Osteoblast (primary cell): ENCODE measurements at regions not wholly inside any gene's neighbourhood (a gene's known extent, or its start where the extent isn't known, plus 50 kb on each side); places are given as distances from the start of the nearest gene placed in this dataset.

Experiments used
- DNase-seq: peaks from one replicate; pipeline ENCODE4 v3.0.0; 2011; ENCODE audit warnings: low spot score, mixed read lengths; ENCODE audit not compliant: insufficient read length; ENCODE audit errors: missing footprints
- H2AFZ ChIP-seq: 2 replicates; pipeline ENCODE4 v1.6.0; 2011; ENCODE audit warnings: mild to moderate bottlenecking, low read length
- H3K27ac ChIP-seq: 2 replicates; pipeline ENCODE4 v1.5.1; 2011; ENCODE audit warnings: mild to moderate bottlenecking, low read depth, low read length, moderate library complexity
- H3K27me3 ChIP-seq: 2 replicates; pipeline ENCODE4 v1.6.0; 2012; ENCODE audit warnings: mild to moderate bottlenecking, control low read depth, inconsistent platforms, low read length, moderate library complexity; ENCODE audit not compliant: insufficient read depth
- H3K36me3 ChIP-seq: 2 replicates; pipeline ENCODE4 v1.5.1; 2011; ENCODE audit warnings: mild to moderate bottlenecking, low read length, control low read depth, moderate library complexity; ENCODE audit not compliant: insufficient read depth
- H3K4me1 ChIP-seq: 2 replicates; pipeline ENCODE4 v1.5.1; 2011; ENCODE audit warnings: mild to moderate bottlenecking, low read length, control low read depth, moderate library complexity; ENCODE audit not compliant: insufficient read depth
- H3K4me2 ChIP-seq: 2 replicates; pipeline ENCODE4 v1.6.0; 2011; ENCODE audit warnings: mild to moderate bottlenecking, low read length; ENCODE audit not compliant: insufficient read depth
- H3K4me3 ChIP-seq: fragments of 200-600 bp; sonication (generic); 3 replicates; pipeline ENCODE4 v1.5.1; 2012; ENCODE audit warnings: mild to moderate bottlenecking, low read length, inconsistent platforms; ENCODE audit not compliant: insufficient read depth
- H3K79me2 ChIP-seq: 2 replicates; pipeline ENCODE4 v1.6.0; 2012; ENCODE audit warnings: mild to moderate bottlenecking, low read length, control low read depth, inconsistent platforms; ENCODE audit not compliant: insufficient read depth
- H3K9me3 ChIP-seq: 2 replicates; pipeline ENCODE4 v1.5.1; 2011; ENCODE audit warnings: low read depth, low read length, control low read depth
- H4K20me1 ChIP-seq: 2 replicates; pipeline ENCODE4 v1.6.0; 2012; ENCODE audit warnings: mild to moderate bottlenecking, low read length, control low read depth; ENCODE audit not compliant: insufficient read depth
- TF ChIP-seq, protein P1 (sequence below): IDR thresholded peaks from 2 replicates; pipeline ENCODE4 v1.5.1; 2011; ENCODE audit warnings: mild to moderate bottlenecking, low read depth, low read length, moderate library complexity; ENCODE audit errors: extremely low read depth

DNA sequence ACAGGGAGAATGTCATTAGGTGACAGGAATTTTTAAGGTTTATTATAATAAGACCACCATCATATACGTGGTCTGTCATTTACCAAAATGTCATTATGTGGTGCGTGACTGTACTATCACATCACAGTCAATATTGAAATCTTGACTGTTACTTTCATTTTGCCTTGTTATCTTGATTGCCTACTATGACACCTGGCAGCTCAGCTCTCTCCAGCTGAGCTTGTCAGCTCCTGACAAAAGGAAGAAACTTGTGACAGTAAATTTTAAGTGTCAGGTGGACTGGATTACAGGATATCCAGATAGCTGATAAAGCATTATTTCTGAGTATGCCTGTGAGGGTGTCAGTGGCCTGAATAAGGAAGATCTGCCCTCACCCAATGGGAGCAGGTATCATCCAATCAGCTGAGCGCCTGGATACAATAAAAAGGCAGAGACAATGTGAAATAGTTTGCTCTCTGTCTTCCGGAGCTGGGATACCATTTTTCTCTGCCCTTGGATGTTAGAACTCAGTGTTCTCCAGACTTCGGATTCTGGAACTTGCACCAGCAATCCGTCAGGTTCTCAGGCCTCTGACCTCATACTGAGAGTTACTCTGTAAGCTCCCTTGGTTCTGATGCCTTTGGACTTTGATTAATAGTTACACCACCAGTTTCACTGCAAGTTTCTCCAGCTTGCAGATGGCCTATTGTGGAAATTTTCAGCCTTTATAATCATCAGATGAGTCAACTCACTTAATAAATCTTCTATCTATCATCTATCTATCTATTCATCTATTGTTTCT, 1454.7 kb upstream of the IGFBP7 start:
- Histone ChIP-seq H3K4me3 (no peak overlapping the region), H3K36me3 (no peaks in the 10 kb centered on the region), H3K27ac (no peak overlapping the region), H2AFZ (no peak overlapping the region), H3K79me2 (no peaks in the 10 kb centered on the region), H3K27me3 (no peaks in the 10 kb centered on the region), H4K20me1 (no peaks in the 10 kb centered on the region), H3K9me3 (no peaks in the 10 kb centered on the region), H3K4me1 (no peaks in the 10 kb centered on the region), H3K4me2 (no peak overlapping the region)
- TF ChIP-seq, protein P1, sequence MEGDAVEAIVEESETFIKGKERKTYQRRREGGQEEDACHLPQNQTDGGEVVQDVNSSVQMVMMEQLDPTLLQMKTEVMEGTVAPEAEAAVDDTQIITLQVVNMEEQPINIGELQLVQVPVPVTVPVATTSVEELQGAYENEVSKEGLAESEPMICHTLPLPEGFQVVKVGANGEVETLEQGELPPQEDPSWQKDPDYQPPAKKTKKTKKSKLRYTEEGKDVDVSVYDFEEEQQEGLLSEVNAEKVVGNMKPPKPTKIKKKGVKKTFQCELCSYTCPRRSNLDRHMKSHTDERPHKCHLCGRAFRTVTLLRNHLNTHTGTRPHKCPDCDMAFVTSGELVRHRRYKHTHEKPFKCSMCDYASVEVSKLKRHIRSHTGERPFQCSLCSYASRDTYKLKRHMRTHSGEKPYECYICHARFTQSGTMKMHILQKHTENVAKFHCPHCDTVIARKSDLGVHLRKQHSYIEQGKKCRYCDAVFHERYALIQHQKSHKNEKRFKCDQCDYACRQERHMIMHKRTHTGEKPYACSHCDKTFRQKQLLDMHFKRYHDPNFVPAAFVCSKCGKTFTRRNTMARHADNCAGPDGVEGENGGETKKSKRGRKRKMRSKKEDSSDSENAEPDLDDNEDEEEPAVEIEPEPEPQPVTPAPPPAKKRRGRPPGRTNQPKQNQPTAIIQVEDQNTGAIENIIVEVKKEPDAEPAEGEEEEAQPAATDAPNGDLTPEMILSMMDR = no peak
- no peak for DNase-seq

DNA sequence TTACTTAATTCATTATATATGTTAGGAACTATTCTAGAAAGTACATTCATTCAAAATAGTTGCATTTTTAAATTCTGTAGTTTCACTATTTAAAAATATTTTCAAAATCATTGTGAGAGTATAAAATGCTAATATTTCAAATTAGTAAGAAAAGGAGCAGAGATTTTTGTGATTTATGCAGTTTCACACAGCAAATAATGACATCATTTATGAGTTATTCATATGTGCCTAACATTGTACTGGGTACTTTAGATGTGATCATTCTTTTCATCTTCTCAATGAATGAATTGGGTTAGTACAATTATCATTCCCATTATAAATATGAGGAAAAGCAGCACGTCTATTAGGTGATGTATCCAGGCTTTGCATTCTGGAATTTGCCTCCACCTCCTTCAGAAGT, 1451.0 kb upstream of the IGFBP7 start:
- Histone ChIP-seq H2AFZ (no peak overlapping the region), H3K4me3 (no peak overlapping the region), H3K27me3 (no peaks in the 10 kb centered on the region), H4K20me1 (no peaks in the 10 kb centered on the region), H3K4me1 (no peaks in the 10 kb centered on the region), H3K9me3 (no peaks in the 10 kb centered on the region), H3K79me2 (no peaks in the 10 kb centered on the region), H3K4me2 (no peak overlapping the region), H3K36me3 (no peaks in the 10 kb centered on the region), H3K27ac (no peak overlapping the region)
- TF ChIP-seq, protein P1 = no peak
- no peak for DNase-seq

DNA sequence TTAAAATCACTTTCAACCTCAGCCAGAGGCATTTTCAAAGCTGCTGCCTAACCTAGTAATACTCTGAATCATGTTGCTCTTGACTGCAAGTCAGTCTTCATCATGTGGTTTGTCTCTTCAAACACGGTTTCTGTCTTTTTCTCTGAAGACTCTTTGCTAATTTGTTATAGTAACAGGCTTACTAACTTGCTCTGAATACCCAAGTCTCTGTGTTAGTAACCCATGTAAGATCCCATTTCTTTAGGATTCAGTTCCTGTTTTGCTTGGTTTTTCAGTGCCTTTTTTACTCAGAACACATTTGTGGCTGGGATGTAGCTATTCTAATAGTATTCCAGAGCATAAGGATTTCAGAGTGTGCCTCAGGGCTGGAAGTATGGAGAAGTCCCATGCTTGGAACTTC, 1450.6 kb upstream of the IGFBP7 start:
- Histone ChIP-seq H3K79me2 (no peaks in the 10 kb centered on the region), H3K4me1 (no peaks in the 10 kb centered on the region), H3K9me3 (no peaks in the 10 kb centered on the region), H2AFZ (no peak overlapping the region), H3K27me3 (no peaks in the 10 kb centered on the region), H4K20me1 (no peaks in the 10 kb centered on the region), H3K4me3 (no peak overlapping the region), H3K36me3 (no peaks in the 10 kb centered on the region), H3K4me2 (no peak overlapping the region), H3K27ac (no peak overlapping the region)
- DNase-seq = no peak
- TF ChIP-seq, protein P1 = no peak

DNA sequence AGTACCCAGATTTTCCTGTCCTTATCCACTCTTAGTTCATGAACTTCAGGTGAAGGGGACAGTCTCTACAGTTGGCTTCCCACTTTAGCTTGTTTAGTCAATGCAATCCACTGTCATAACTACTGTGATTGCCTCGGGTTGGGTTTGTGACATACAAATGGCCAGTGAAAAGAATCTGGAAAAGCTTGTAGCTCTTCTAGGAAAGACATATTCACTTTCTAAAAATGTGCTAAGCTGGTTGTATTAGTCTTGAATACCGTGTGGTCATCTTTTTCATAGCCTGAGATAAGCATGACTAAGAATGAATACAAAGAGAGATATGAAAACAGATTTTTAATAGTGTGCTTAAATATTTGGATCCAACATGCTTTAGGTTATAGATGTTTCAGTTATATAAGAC, 1443.5 kb upstream of the IGFBP7 start:
- no peaks in the 10 kb centered on the region for H3K4me1 ChIP-seq
- no peaks in the 10 kb centered on the region for H3K9me3 ChIP-seq
- H4K20me1 ChIP-seq = no peaks in the 10 kb centered on the region
- H2AFZ ChIP-seq = no peak overlapping the region
- H3K27ac ChIP-seq = no peak overlapping the region
- no peaks in the 10 kb centered on the region for H3K27me3 ChIP-seq
- no peaks in the 10 kb centered on the region for H3K79me2 ChIP-seq
- H3K36me3 ChIP-seq = no peaks in the 10 kb centered on the region
- H3K4me3 ChIP-seq = no peak overlapping the region
- no peak for DNase-seq
- TF ChIP-seq, protein P1 = no peak
- H3K4me2 ChIP-seq = no peak overlapping the region
